SU-DHL-6 (cell line): ENCODE measurements at regions not wholly inside any gene's neighbourhood (a gene's known extent, or its start where the extent isn't known, plus 50 kb on each side); places are given as distances from the start of the nearest gene placed in this dataset.

Experiments
- H2AFZ ChIP-seq: fragments of 200-600 bp; sonication (generic); 2 replicates; pipeline ENCODE4 v1.6.1; 2014; ENCODE audit warnings: low read depth, mild to moderate bottlenecking, moderate library complexity, mixed read lengths, antibody characterized with exemption, low read length; ENCODE audit not compliant: severe bottlenecking
- H3F3A ChIP-seq: fragments of 200-600 bp; shearing (Covaris generic); 2 replicates; pipeline ENCODE4 v1.6.0; 2016; ENCODE audit warnings: antibody characterized with exemption, mild to moderate bottlenecking; ENCODE audit not compliant: insufficient read depth
- H3K27ac ChIP-seq: fragments of 200-600 bp; sonication (generic); 2 replicates; pipeline ENCODE4 v1.5.1; 2016; ENCODE audit warnings: low read depth, mild to moderate bottlenecking, low read length, moderate library complexity, mixed read lengths
- H3K27me3 ChIP-seq: fragments of 200-600 bp; sonication (generic), shearing (Covaris generic); 2 replicates; pipeline ENCODE4 v1.6.0; 2014; ENCODE audit warnings: mild to moderate bottlenecking, low read length
- H3K36me3 ChIP-seq: fragments of 200-600 bp; sonication (generic); 2 replicates; pipeline ENCODE4 v1.6.1; 2014; ENCODE audit warnings: mild to moderate bottlenecking, low read length, mixed read lengths
- H3K4me2 ChIP-seq: fragments of 300-600, 200-600 bp; shearing (Covaris generic), sonication (generic); 2 replicates; pipeline ENCODE4 v1.6.0; 2014; ENCODE audit warnings: low read length, low read depth, mild to moderate bottlenecking; ENCODE audit not compliant: poor library complexity, severe bottlenecking
- H3K4me3 ChIP-seq: fragments of 200-600 bp; sonication (generic); 2 replicates; pipeline ENCODE4 v1.5.1; 2014; ENCODE audit warnings: antibody characterized with exemption, low read length, mild to moderate bottlenecking, mixed read lengths; ENCODE audit not compliant: insufficient read depth, poor library complexity, severe bottlenecking
- H3K79me2 ChIP-seq: fragments of 200-600 bp; sonication (generic); 2 replicates; pipeline ENCODE4 v1.6.1; 2014; ENCODE audit warnings: mild to moderate bottlenecking, low read length, moderate library complexity; ENCODE audit not compliant: insufficient read depth
- H3K9ac ChIP-seq: fragments of 200-600 bp; sonication (generic); 2 replicates; pipeline ENCODE4 v1.7.0; 2014; ENCODE audit warnings: mild to moderate bottlenecking, low read length
- H3K9me2 ChIP-seq: fragments of 200-600 bp; sonication (generic); replicated peaks from 2 replicates; pipeline ENCODE4 v1.6.1; 2014; ENCODE audit warnings: low read length; ENCODE audit not compliant: insufficient read depth
- H3K9me3 ChIP-seq: fragments of 200-600 bp; sonication (generic); 2 replicates; pipeline ENCODE4 v1.6.1; 2014; ENCODE audit warnings: low read length, mixed read lengths; ENCODE audit not compliant: insufficient read depth
- H4K20me1 ChIP-seq: fragments of 200-600 bp; sonication (generic); 2 replicates; pipeline ENCODE4 v1.6.1; 2014; ENCODE audit warnings: low read depth, mild to moderate bottlenecking, antibody characterized with exemption, low read length, moderate library complexity, mixed read lengths
- CTCF ChIP-seq: fragments of 200-600 bp; sonication (generic); IDR thresholded peaks from one replicate; pipeline ENCODE4 v1.5.1; 2017; ENCODE audit warnings: antibody characterized with exemption, mild to moderate bottlenecking, low read length, moderate library complexity; ENCODE audit not compliant: insufficient read depth, poor library complexity, severe bottlenecking
- EZH2phosphoT487 ChIP-seq: fragments of 200-600 bp; sonication (generic), shearing (Covaris generic); conservative IDR thresholded peaks from 2 replicates; pipeline ENCODE4 v1.6.1; 2018; ENCODE audit warnings: mild to moderate bottlenecking, antibody characterized with exemption, low read length, moderate library complexity, mixed read lengths

DNA sequence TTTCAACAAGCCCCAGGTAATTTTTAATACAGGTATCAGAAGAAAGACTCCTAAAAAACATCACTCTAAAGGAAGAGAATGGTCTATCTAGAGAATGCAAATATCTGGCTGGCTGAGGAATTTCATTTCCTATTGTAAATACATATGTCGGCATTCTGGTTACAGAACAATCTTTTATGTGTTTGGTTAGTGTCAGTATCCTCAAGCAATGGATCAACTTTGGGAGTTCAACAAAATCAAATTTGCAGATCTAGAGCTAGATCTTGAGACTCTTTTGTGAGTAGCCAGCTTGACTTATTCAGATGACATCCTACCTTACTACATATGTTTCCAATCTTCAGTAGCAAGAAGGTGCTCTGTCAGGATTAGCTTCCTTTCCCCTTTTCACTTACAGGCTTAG lies 145.1 kb downstream of the BTC start:
- Histone ChIP-seq H2AFZ (no peak overlapping the region), H3K36me3 (no peaks in the 10 kb centered on the region), H3K4me2 (no peak overlapping the region), H3K27me3 (no peaks in the 10 kb centered on the region), H3K9ac (no peak overlapping the region), H3K27ac (no peak overlapping the region), H3K9me3 (no peaks in the 10 kb centered on the region), H4K20me1 (no peaks in the 10 kb centered on the region), H3K9me2 (no peaks in the 10 kb centered on the region), H3K4me3 (no peak overlapping the region), H3K79me2 (no peaks in the 10 kb centered on the region), H3F3A (no peaks in the 10 kb centered on the region)
- TF ChIP-seq EZH2phosphoT487 (no peak), CTCF (no peak)

DNA sequence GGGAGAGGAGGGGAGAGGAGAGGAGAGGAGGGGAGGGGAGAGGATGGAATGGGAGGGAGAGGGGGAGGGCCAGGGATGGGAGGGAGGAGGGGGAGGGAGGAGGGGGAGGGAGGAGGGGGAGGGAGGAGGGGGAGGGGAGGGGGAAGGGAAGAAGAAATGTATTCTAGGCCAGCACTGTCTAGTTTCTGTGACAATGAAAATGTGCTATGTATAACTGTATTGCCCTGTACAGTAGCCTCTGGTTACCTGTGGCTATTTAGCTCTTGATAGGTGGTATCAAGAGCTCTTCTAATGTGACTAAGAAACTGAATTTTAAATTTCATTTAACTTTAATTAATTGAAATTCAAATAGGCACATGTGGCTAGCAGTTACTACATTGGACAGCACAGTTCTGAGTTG lies 143.1 kb downstream of the BTC start:
- TF ChIP-seq EZH2phosphoT487 (no peak), CTCF (no peak)
- no peaks in the 10 kb centered on the region for H3F3A ChIP-seq
- H3K36me3 ChIP-seq = no peaks in the 10 kb centered on the region

GRCh38 chr4:74653331-74654229 lies 140.7 kb downstream of the BTC start:
- Histone ChIP-seq H4K20me1 (no peaks in the 10 kb centered on the region), H3K9me2 (no peaks in the 10 kb centered on the region), H3K27me3 (no peaks in the 10 kb centered on the region), H3K9ac (no peak overlapping the region), H3K4me2 (no peak overlapping the region), H3F3A (no peaks in the 10 kb centered on the region), H3K4me3 (no peak overlapping the region), H2AFZ (no peak overlapping the region), H3K27ac (no peak overlapping the region), H3K79me2 (no peaks in the 10 kb centered on the region), H3K36me3 (no peaks in the 10 kb centered on the region), H3K9me3 (no peaks in the 10 kb centered on the region)
- no peak for TF ChIP-seq CTCF
- no peak for TF ChIP-seq EZH2phosphoT487

More for the DNA sequence above, 143.1 kb downstream of the BTC start:
- H3K4me2 ChIP-seq = no peak overlapping the region
- H3K27ac ChIP-seq = no peak overlapping the region
- no peak overlapping the region for H3K4me3 ChIP-seq
- no peaks in the 10 kb centered on the region for H3K27me3 ChIP-seq
- H3K9ac ChIP-seq = no peak overlapping the region
- H3K9me2 ChIP-seq = no peaks in the 10 kb centered on the region
- H3K9me3 ChIP-seq = no peaks in the 10 kb centered on the region
- no peak overlapping the region for H2AFZ ChIP-seq
- no peaks in the 10 kb centered on the region for H3K79me2 ChIP-seq
- no peaks in the 10 kb centered on the region for H4K20me1 ChIP-seq
